HG03159 (cell line): ENCODE measurements at regions not wholly inside any gene's neighbourhood (a gene's known extent, or its start where the extent isn't known, plus 50 kb on each side); places are given as distances from the start of the nearest gene placed in this dataset.
"Not testable (repeated sequence)": the region's sequence is repeated elsewhere in the genome, so short reads cannot be mapped to it uniquely, and the experiment has no call there.

Experiments used
- ATAC-seq: cut with Tn5 transposase; IDR thresholded peaks from one replicate; pipeline ENCODE4 v1.9.1; 2021; ENCODE audit warnings: mild to moderate bottlenecking, moderate library complexity; ENCODE audit not compliant: unreplicated experiment

DNA sequence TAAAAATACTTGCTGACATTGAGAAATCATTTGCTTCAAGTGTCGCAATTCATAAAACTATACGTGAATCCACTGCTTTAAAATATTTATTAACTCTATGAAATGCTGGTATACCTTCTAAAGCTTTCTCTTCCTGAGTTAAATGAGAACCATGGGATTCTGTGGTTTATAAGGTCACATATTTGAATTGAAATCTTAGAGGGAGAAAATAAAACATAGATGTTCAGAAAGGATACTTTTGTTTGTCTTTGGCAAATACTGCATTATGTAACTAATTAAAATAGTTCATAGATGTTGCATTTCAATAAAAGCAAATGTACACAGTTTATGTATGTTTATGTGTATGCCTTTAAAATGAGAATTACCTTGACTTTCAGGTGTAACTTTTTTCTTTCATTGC lies 250.1 kb downstream of the FAM170A start:
- ATAC-seq = no peak

GRCh38 chr5:119895066-119895465 lies 265.7 kb downstream of the FAM170A start:
- ATAC-seq = no peak

DNA sequence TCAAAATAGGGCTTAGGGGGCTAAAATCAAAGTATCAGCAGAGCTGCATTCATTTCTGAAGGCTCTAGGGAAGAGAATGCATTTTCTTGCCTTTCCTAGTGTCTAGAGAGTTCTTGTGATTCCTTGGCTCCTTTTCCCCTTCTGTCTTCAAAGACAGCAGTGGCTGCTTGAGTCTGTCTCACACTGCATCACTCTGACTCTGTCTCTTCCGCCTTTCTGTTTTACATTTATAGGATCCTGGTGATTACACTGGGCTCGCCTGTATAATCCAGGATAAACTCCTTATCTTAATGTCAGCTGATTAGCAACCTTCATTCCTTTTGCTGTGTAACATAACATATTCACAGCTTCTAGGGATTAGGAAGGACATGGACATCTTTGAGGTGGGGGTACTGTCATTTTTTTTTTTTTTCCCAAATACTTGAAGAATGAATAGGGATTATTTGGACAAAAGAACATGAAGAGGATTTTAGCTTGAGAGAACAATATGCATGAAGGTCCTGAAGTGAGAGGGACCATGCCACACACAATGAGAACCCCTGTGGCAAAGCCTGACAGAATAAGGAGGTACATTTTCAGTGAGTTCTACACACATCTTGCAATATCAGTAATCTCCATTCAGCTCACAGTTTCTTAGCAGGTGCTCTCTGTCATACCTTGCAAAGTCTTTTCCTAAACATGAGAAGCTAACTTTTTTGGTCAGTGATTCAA lies 267.6 kb downstream of the FAM170A start:
- no peak for ATAC-seq

DNA sequence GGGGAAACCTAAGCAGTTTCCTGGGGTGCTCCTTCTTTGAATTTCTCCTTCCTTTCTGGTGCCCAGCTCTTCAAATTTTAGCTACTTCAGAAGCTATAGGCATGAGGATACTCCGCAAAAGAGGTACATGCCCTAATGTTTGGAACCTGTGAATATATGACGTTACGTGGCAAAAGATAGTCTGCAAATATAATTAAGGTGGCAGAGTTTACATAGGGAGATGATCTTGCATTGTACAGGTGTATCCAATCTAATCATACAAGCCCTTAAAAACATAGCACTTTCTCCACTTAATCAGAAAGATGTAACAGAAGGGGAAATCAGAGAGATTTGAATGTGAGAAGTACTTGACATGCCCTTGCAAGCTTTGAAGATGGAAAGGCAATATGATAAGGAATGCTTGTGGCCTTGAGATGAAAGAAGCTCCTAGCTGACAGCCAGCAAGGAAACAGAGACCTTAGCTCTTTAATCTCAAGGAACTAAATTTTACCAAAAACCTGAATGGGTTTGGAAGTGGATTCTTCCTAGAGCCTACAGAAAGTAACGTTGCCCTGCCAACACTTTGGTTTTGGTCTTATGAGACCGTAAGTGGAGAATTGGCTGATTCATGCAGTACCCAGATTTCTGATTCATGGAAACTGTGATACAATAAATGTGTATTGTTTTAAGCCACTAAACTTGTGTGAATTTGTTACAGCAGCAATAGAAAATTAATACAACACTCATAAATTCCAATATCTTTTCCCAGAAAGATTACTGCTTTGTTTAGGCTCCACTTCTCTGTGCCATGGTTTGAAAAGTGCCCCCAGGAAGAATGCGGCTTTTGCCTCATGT lies 268.4 kb downstream of the FAM170A start:
- no peak for ATAC-seq

DNA sequence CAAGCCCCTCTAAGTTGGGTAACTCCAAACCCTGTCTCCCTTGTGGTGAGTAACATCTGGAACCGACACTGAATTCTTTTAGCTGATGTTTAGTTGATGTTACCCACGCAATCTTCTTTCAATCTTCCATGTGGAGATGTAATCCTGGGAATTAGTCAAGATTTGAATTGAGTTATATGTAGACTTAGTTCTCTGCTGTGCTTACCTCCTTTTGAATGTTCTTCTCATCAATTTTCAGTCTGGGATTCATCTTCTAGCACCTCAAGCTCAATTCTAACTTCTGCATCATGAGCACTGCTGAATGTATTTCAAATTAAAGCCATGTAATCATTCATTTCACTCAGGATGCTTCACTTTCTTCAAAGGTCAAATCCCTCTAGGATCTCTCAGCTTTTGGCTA lies 270.6 kb downstream of the FAM170A start:
- ATAC-seq = no peak

GRCh38 chr5:119902593-119902992 lies 273.2 kb downstream of the FAM170A start:
- ATAC-seq = no peak

GRCh38 chr5:119913425-119913824 lies 284.1 kb downstream of the FAM170A start:
- no peak for ATAC-seq

DNA sequence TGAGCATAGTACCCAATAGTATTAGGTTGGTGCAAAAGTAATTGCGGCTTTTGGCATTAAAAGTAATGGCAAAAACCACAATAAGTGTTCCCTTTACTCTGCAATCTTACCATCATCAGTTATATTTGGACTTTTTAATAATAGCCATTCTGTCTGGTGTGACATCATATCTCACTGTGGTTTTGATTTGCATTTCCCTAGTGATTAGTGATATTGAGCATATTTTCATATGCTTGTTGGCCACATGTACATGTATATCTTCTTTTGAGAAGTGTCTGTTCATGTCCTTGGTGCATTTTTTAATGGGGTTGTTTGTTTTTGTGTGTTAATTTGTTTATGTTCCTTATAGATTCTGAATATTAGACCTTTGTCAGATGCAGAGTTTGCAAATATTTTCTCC lies 289.9 kb downstream of the FAM170A start:
- ATAC-seq = no peak

- ATAC-seq = no peak
Measured at GRCh38 chr5:119926301-119926700, 296.9 kb downstream of the FAM170A start.

DNA sequence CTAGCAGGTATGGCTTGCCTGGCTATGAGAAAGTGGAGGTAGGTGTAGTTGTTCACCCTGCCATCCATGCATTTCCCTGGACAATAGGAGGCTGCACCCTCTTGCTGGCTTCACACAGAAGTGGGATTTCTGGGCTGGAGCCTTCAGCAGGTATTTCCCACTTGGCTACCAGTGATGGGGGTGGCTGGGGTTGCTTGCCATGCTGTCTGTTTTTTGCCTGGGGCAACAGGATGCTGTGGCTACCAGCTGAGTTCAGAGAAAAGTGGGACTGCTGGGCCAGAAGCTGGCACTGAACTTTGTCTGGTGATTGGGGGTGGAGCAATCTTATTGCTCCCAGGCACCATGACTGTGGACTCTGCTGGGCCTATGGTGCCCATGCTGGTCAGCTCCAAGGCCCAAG lies 299.6 kb downstream of the FAM170A start:
- ATAC-seq = no peak

DNA sequence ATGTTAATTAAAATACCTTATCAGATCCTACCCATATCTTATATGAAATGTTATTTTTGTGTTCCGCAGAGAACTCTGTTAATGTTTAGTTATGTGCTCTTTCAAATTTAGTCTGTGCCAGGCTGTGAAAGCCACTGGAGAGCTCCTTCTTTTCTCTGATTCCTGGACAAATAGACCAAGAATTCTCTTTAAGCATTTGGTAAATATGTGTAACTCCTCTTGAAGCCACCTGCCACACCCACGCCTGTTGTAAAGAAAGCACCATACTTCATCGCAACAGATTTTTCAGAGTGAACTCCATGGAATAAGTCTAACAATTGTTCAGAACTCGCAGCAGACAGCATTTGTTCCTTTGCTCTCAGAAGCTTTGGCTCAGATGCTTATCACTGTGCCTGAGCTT lies 301.1 kb downstream of the FAM170A start:
- no peak for ATAC-seq

- no peak for ATAC-seq
Measured at GRCh38 chr5:119943148-119943547, 313.8 kb downstream of the FAM170A start.

DNA sequence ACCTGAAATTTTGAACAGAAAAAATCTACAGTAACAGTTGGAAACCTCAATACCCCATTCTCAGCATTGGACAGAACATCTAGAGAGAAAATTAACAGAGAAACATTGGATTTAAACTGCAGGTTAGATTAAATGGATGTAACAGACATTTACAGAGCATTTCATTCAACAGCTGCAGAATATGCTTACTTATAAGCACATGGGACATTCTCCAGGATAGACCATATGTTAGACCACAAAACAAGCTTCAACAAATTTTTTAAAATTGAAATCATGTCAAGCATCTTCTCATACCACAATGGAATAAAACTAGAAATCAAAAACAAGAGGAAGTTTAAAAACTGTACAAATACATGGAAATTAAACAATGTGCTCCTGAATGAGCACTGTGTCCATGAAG lies 316.3 kb downstream of the FAM170A start:
- no peak for ATAC-seq

- no peak for ATAC-seq
Measured at GRCh38 chr5:119948162-119948561, 318.8 kb downstream of the FAM170A start.

GRCh38 chr5:119949426-119949999 lies 320.2 kb downstream of the FAM170A start:
- ATAC-seq = no peak

DNA sequence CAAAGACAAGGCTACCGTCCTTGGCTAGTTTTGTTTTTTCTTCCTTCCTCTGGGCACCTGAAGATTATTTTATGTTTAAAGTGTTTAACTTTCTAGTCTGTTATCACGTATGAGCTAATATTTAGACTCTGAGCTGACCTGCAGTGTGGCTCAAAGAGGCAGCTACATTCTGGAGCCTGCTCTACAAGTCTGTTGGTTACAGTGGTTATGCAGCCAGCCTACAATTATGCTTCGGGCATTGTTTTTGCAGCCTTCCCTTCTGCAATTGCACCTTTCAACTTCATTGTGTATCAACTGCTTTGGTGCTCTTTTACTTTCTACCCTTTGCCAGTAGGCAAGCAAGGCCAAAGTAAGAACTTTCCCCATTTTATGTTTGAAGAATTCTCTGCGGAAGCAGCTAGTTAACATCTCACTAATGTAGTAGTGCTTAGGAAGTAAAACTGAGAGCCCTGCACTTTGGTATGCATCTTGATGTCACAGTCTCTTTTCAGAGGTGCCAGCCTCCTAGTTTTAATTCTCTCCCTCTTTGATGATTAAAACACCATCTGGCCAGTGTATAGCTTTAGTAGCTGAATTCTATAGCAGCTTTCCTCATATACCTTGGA lies 322.1 kb downstream of the FAM170A start:
- no peak for ATAC-seq

DNA sequence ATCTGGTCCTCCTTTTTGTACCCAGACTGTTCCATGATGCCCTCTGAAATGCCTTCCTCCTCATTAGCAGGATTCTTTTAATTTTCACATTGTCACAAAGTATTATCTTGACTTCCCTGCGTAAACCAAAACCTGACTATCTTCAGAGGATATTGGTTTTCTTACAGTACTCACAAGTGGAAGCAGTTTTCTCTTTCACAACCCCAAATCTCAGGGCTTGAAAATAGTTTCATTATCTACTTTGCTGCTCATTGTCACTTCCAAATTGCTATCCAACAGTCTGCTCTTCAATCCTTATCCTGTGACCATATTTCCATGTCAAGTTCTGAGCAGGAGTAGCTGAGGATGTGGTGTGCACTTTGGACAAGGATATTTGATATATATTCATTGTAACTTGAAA lies 324.1 kb downstream of the FAM170A start:
- no peak for ATAC-seq

GRCh38 chr5:119954106-119954505 lies 324.7 kb downstream of the FAM170A start:
- no peak for ATAC-seq

GRCh38 chr5:119961993-119962392 lies 332.6 kb downstream of the FAM170A start:
- no peak for ATAC-seq

GRCh38 chr5:119966028-119966427 lies 336.7 kb downstream of the FAM170A start:
- ATAC-seq = no peak

GRCh38 chr5:119968690-119969089 lies 339.3 kb downstream of the FAM170A start:
- ATAC-seq = no peak

GRCh38 chr5:119987077-119987476 lies 357.7 kb downstream of the FAM170A start:
- not testable (repeated sequence) for ATAC-seq
